ENCODE measurements at regions not wholly inside any gene's neighbourhood (a gene's known extent, or its start where the extent isn't known, plus 50 kb on each side); places are given as distances from the start of the nearest gene placed in this dataset.
"Not testable (repeated sequence)": the region's sequence is repeated elsewhere in the genome, so short reads cannot be mapped to it uniquely, and the experiment has no call there.

DNA sequence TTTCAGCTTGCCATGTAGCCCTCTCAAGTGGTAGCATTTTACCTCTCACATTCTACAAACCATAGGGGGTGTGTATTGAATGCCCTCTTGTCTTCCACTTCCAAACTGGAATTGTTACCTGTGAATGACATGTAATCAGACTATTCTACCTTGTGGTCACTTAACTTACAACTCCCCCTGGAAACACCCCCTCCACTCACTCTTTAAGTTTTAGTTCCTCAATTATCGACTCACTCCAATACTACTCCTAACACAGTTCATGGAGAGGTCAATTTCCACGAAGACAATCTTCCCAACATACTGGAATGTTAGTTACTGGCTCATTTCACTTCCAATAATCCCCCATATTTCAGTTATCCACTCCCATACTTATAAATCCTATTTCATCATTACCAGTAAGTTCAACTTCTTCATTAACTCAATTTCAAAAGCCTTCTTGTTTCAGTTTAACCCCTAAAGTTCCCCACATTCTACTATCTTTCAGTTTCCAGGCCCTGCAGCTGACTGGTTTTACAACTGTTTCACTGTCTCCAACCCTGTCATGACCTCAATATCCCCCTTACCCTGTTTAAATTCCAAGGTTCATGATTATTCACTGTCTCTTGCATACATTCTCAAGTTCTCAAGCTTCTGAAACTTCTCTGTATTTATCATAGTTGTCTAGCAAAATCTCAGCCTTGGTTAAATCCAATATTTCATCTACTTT is 92.5 kb downstream of the C11orf87 start:
- 68 to 91% methylated on average over 2 of the region's 2 CpGs for WGBS, 2 experiments (ENCODE audit: insufficient coverage in 2 of 2)
- Histone ChIP-seq H3K4me3 (ENCODE audit: extremely low read depth, insufficient read depth, low read length, poor library complexity, severe bottlenecking) (no peak overlapping the region), H3K4me1 (ENCODE audit: control insufficient read depth, insufficient read depth, low read length, poor library complexity, severe bottlenecking) (no peaks in the 10 kb centered on the region), H3K9me3 (ENCODE audit: control insufficient read depth, low read length) (no peaks in the 10 kb centered on the region), H3K36me3 (ENCODE audit: control insufficient read depth, insufficient read depth, low read length) (no peaks in the 10 kb centered on the region), H3K27ac (ENCODE audit: low read depth, low read length, severe bottlenecking) (no peak overlapping the region)

DNA sequence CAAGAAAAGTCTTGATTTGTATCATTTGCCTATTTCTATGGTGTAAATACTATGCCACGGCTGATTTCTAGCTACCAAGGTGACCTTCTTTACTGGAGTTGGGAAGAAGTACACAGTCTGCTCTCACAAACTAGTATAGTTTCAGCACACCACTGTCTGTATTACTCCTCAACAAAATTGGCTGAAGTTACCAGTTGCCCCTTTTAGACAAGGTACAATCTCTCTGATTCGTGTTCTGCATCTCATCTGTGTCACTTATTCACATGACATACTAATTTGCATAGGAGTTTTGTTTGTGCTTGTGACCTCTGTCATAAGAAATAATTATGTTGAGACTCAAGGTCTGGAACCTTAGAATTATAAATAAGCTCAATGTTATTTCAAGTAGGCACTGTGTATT is 97.3 kb downstream of the C11orf87 start:
- Histone ChIP-seq H3K36me3 (ENCODE audit: control insufficient read depth, insufficient read depth, low read length) (no peaks in the 10 kb centered on the region), H3K4me1 (ENCODE audit: control insufficient read depth, insufficient read depth, low read length, poor library complexity, severe bottlenecking) (no peaks in the 10 kb centered on the region), H3K9me3 (ENCODE audit: control insufficient read depth, low read length) (no peaks in the 10 kb centered on the region), H3K27ac (ENCODE audit: low read depth, low read length, severe bottlenecking) (no peak overlapping the region), H3K4me3 (ENCODE audit: extremely low read depth, insufficient read depth, low read length, poor library complexity, severe bottlenecking) (no peak overlapping the region)
- 86% methylated on average over 1 of the region's 2 CpGs; no CpG with 5 or more reads in 1 of the 2 experiments for WGBS, 2 experiments (ENCODE audit: insufficient coverage in 2 of 2)

DNA sequence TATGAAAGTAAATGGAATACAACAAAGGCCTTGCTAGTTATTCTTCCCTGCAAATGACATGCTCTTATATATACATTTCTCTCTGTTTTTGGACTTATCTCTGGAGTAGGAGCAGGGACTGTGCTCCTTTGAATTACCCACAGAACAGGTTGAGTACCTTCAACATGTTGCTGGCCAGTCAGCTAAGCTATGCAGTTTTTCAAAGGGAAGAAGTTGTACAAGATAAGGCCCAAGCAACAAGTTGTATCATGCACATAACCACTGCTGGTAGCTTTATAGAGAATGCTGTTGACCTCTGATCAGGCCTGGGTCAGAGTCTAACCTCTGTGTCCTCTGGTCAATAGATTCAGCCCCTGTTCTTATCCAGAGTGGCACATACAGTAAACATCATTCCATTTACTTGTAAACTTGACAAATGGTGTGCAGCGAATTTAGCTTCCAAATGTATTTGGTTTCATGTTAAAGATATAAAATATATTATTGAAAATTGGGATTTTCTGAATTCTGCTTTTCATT is 99.6 kb downstream of the C11orf87 start:
- WGBS, 2 experiments (ENCODE audit: insufficient coverage in 2 of 2) = no CpG with 5 or more reads among the region's 1 CpG
- Histone ChIP-seq H3K27ac (ENCODE audit: low read depth, low read length, severe bottlenecking) (no peak overlapping the region), H3K36me3 (ENCODE audit: control insufficient read depth, insufficient read depth, low read length) (no peaks in the 10 kb centered on the region), H3K4me1 (ENCODE audit: control insufficient read depth, insufficient read depth, low read length, poor library complexity, severe bottlenecking) (no peaks in the 10 kb centered on the region), H3K9me3 (ENCODE audit: control insufficient read depth, low read length) (no peaks in the 10 kb centered on the region), H3K4me3 (ENCODE audit: extremely low read depth, insufficient read depth, low read length, poor library complexity, severe bottlenecking) (no peak overlapping the region)

DNA sequence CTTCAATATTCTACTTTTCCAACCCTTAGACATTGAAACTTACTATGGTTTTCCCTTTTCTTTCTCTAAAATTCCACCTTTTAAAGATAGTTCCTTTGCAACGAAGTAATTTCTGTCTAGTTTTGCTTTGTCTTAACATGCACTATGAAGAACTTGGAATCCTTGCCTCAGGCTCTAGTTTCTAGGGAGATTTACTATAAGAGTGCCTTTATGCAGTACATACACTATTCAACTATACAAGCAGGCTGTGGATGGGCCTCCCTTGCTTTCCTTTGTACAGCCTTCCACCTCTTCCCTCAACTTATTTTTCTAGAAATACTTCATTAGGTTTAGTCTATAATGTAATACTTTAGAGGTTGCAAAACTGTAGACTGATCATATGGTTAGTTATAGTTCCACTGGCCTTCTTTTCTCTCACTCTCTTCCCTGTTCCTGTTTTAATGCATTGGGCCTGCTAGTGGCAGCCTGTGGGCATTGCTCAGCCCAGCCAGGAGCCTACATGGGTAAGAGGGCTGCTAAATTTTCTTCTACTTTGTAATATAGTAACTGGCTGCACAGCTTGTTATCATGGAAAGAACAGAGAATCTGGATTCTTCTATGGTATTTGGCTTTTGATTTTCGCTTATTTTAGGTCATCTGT is 100.2 kb downstream of the C11orf87 start:
- Histone ChIP-seq H3K27ac (ENCODE audit: low read depth, low read length, severe bottlenecking) (no peak overlapping the region), H3K36me3 (ENCODE audit: control insufficient read depth, insufficient read depth, low read length) (no peaks in the 10 kb centered on the region), H3K4me3 (ENCODE audit: extremely low read depth, insufficient read depth, low read length, poor library complexity, severe bottlenecking) (no peak overlapping the region), H3K9me3 (ENCODE audit: control insufficient read depth, low read length) (no peaks in the 10 kb centered on the region), H3K4me1 (ENCODE audit: control insufficient read depth, insufficient read depth, low read length, poor library complexity, severe bottlenecking) (no peaks in the 10 kb centered on the region)
- WGBS, 2 experiments (ENCODE audit: insufficient coverage in 2 of 2) = 89% methylated on average over 2 of the region's 2 CpGs; no CpG with 5 or more reads in 1 of the 2 experiments

DNA sequence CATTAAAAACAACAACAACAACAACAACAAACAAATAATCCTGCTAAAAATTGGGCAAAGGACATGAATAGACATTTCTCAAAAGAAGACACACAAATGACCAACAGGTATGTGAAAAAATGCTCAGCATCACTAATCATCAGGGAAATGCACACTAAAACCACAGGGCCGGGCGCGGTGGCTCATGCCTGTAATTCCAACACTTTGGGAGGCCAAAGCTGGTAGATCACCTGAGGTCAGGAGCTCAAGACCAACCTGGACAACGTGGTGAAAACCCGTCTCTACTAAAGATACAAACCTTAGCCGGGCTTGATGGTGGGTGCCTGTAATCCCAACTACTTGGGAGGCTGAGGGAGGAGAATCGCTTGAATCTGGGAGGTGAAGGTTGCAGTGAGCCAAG is 103.6 kb downstream of the C11orf87 start:
- WGBS, 2 experiments (ENCODE audit: insufficient coverage in 2 of 2) = 81 to 83% methylated on average over 6 of the region's 7 CpGs
- H3K4me1 ChIP-seq (ENCODE audit: control insufficient read depth, insufficient read depth, low read length, poor library complexity, severe bottlenecking); H3K9me3 ChIP-seq (ENCODE audit: control insufficient read depth, low read length); H3K4me3 ChIP-seq (ENCODE audit: extremely low read depth, insufficient read depth, low read length, poor library complexity, severe bottlenecking); H3K27ac ChIP-seq (ENCODE audit: low read depth, low read length, severe bottlenecking); H3K36me3 ChIP-seq (ENCODE audit: control insufficient read depth, insufficient read depth, low read length): not testable (repeated sequence)

DNA sequence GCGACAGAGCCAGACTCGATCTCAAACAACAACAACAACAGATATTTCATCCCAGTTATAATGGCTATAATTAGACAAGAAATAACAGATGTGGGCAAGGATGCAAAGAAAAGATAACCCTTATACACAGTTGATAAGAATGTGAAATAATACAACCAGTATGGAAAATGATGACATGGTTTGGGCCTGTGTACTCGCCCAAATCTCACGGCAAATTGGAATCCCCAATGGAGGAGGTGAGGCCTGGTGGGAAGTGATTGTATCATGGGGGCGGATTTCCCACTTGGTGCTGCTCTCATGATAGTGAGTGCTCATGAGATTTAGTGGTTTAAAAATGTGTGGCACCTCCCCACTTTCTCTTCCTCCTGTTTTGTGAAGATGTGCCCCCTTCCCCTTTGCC is 104.1 kb downstream of the C11orf87 start:
- Histone ChIP-seq H3K36me3 (ENCODE audit: control insufficient read depth, insufficient read depth, low read length) (no peaks in the 10 kb centered on the region), H3K4me3 (ENCODE audit: extremely low read depth, insufficient read depth, low read length, poor library complexity, severe bottlenecking) (no peak overlapping the region), H3K9me3 (ENCODE audit: control insufficient read depth, low read length) (no peaks in the 10 kb centered on the region), H3K4me1 (ENCODE audit: control insufficient read depth, insufficient read depth, low read length, poor library complexity, severe bottlenecking) (no peaks in the 10 kb centered on the region), H3K27ac (ENCODE audit: low read depth, low read length, severe bottlenecking) (no peak overlapping the region)
- 87% methylated on average over 3 of the region's 5 CpGs; no CpG with 5 or more reads in 1 of the 2 experiments for WGBS, 2 experiments (ENCODE audit: insufficient coverage in 2 of 2)

DNA sequence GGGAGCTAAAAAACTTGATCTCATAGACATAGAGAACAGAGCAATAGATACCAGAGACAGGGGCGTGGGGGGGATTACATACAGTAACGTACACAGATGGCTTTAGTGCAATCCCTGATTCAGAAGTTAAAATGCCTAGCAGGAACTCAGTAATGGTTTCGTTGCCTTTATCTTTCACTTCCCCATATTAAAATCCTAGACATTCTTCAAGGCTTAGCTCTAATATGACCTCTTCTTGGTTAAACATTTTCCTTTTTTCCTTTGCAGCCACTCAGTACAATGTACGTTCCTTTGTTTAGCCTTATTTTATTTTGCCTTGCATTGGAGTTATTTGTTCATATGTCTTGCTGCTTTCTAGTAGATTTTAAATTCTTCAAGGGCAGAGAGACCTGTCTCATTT is 104.9 kb downstream of the C11orf87 start:
- 80 to 85% methylated on average over 3 of the region's 4 CpGs for WGBS, 2 experiments (ENCODE audit: insufficient coverage in 2 of 2)
- no peaks in the 10 kb centered on the region for H3K4me1 ChIP-seq (ENCODE audit: control insufficient read depth, insufficient read depth, low read length, poor library complexity, severe bottlenecking)
- no peaks in the 10 kb centered on the region for H3K36me3 ChIP-seq (ENCODE audit: control insufficient read depth, insufficient read depth, low read length)
- no peaks in the 10 kb centered on the region for H3K9me3 ChIP-seq (ENCODE audit: control insufficient read depth, low read length)
- no peak overlapping the region for H3K4me3 ChIP-seq (ENCODE audit: extremely low read depth, insufficient read depth, low read length, poor library complexity, severe bottlenecking)
- no peak overlapping the region for H3K27ac ChIP-seq (ENCODE audit: low read depth, low read length, severe bottlenecking)

DNA sequence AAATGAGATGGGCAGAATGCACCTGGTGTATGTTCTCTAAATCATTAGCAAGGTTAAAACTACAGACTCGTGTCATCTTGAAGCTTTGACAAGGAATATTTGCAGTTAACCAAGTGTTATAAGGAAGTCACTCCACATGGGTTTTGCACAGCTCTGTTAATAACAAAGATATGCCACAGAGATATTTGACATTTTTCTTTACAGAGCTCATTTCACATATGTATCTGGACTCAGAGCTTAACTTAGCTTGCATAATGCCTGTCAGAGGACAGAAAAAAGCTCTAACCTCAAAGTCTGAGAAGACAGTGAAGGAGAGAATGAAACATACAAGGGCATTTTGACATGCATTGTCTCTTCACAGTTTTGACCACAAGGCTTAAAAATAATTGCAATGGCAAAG is 105.5 kb downstream of the C11orf87 start:
- WGBS, 2 experiments (ENCODE audit: insufficient coverage in 2 of 2) = 63 to 100% methylated on average over 1 of the region's 1 CpG
- no peaks in the 10 kb centered on the region for H3K36me3 ChIP-seq (ENCODE audit: control insufficient read depth, insufficient read depth, low read length)
- no peaks in the 10 kb centered on the region for H3K9me3 ChIP-seq (ENCODE audit: control insufficient read depth, low read length)
- no peaks in the 10 kb centered on the region for H3K4me1 ChIP-seq (ENCODE audit: control insufficient read depth, insufficient read depth, low read length, poor library complexity, severe bottlenecking)
- H3K27ac ChIP-seq (ENCODE audit: low read depth, low read length, severe bottlenecking) = no peak overlapping the region
- H3K4me3 ChIP-seq (ENCODE audit: extremely low read depth, insufficient read depth, low read length, poor library complexity, severe bottlenecking) = no peak overlapping the region

DNA sequence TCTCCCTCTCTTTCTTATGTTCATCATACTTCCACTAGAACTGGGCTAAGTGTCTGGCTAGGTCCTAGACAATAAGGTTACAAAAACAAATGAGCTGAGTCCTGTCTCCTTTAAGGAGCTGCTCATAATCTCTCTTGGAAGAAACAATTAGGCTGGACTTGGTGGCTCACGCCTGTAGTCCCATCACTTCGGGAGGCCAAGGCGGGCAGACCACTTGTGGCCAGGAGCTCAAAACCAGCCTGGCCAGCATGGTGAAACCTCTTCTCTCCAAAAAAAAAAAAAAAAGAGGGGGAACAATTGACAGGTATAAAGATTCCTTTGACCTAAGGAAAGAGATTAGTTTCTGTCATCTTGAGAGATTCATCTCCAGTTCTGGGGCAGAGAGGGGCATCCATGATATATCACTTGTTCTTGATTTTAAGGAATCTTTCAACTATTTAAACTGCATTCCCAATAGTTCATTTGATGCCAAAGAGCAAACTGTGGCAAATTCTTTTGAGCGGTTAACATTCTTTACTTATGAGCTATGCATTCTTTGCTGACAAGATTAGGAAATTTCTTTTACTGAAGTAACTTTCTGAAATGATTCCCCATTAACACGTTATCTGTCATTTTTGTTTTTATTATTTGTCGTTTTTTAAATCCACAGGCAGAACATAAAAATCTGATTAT is 125.5 kb downstream of the C11orf87 start:
- peak overlapping the region; percentile 11 for H3K27ac ChIP-seq (ENCODE audit: low read depth, low read length, severe bottlenecking)
- WGBS, 2 experiments (ENCODE audit: insufficient coverage in 2 of 2) = 72 to 100% methylated on average over 2 of the region's 6 CpGs
- peaks cover 3% of the 10 kb centered on the region for H3K9me3 ChIP-seq (ENCODE audit: control insufficient read depth, low read length)
- H3K4me3 ChIP-seq (ENCODE audit: extremely low read depth, insufficient read depth, low read length, poor library complexity, severe bottlenecking) = no peak overlapping the region
- no peaks in the 10 kb centered on the region for H3K4me1 ChIP-seq (ENCODE audit: control insufficient read depth, insufficient read depth, low read length, poor library complexity, severe bottlenecking)
- H3K36me3 ChIP-seq (ENCODE audit: control insufficient read depth, insufficient read depth, low read length) = no peaks in the 10 kb centered on the region

DNA sequence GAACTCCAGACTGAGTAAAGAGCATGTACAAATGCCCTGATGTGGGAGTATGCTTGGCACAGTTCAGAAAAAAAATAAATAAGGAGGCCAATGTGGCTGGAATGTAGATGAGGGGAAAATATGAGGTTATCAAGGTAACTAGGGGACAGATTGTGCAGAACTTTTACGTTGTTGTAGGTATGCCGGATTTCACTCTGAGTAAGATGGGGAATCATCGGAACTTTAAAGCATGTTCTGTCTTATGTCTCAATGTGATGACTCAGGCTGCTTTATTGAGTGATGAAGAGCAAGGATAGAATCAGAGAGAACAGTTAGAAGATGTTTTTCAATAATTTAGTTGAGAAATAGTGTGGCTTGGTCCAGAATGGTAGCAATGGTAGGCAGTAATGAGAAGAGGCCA is 130.4 kb downstream of the C11orf87 start:
- 88 to 100% methylated on average over 3 of the region's 3 CpGs for WGBS, 2 experiments (ENCODE audit: insufficient coverage in 2 of 2)
- H3K27ac ChIP-seq (ENCODE audit: low read depth, low read length, severe bottlenecking) = no peak overlapping the region
- no peaks in the 10 kb centered on the region for H3K9me3 ChIP-seq (ENCODE audit: control insufficient read depth, low read length)
- no peak overlapping the region for H3K4me3 ChIP-seq (ENCODE audit: extremely low read depth, insufficient read depth, low read length, poor library complexity, severe bottlenecking)
- H3K36me3 ChIP-seq (ENCODE audit: control insufficient read depth, insufficient read depth, low read length) = no peaks in the 10 kb centered on the region
- H3K4me1 ChIP-seq (ENCODE audit: control insufficient read depth, insufficient read depth, low read length, poor library complexity, severe bottlenecking) = no peaks in the 10 kb centered on the region

Data from mesodermal cell (in vitro differentiated cells).